ENCODE measurements at regions not wholly inside any gene's neighbourhood (a gene's known extent, or its start where the extent isn't known, plus 50 kb on each side); places are given as distances from the start of the nearest gene placed in this dataset.

GRCh38 chr10:128241023-128241422, 114.8 kb upstream of the MKI67 start:
- TF ChIP-seq CTCF (IDR thresholded peaks at IDR 0.05) (no peak), POLR2A (IDR thresholded peaks at IDR 0.05) (no peak)
